Fibroblast of peridontal ligament (primary cell): ENCODE measurements at regions not wholly inside any gene's neighbourhood (a gene's known extent, or its start where the extent isn't known, plus 50 kb on each side); places are given as distances from the start of the nearest gene placed in this dataset.
"Not testable (repeated sequence)": the region's sequence is repeated elsewhere in the genome, so short reads cannot be mapped to it uniquely, and the experiment has no call there.

Source experiments
- DNase-seq: peaks from one replicate; pipeline ENCODE4 v3.0.0-alpha.2; 2010; ENCODE audit errors: extremely low read depth

- peak; percentile 12 for DNase-seq
Measured at GRCh38 chr2:147017951-147018645, 826.7 kb upstream of the ACVR2A start.

- DNase-seq = no peak
Measured at GRCh38 chr2:147016181-147016580, 828.6 kb upstream of the ACVR2A start.

GRCh38 chr2:147015591-147015990 lies 829.2 kb upstream of the ACVR2A start:
- DNase-seq = no peak

- DNase-seq = no peak
Measured at GRCh38 chr2:147013696-147014392, 831.0 kb upstream of the ACVR2A start.

GRCh38 chr2:147008481-147008880 lies 836.3 kb upstream of the ACVR2A start:
- no peak for DNase-seq

GRCh38 chr2:147006736-147007141 lies 838.1 kb upstream of the ACVR2A start:
- DNase-seq = peak; percentile 63

- no peak for DNase-seq
Measured at GRCh38 chr2:147003081-147003480, 841.7 kb upstream of the ACVR2A start.

GRCh38 chr2:147002256-147002655 lies 842.6 kb upstream of the ACVR2A start:
- no peak for DNase-seq

- no peak for DNase-seq
Measured at GRCh38 chr2:147001061-147001460, 843.8 kb upstream of the ACVR2A start.

- not testable (repeated sequence) for DNase-seq
Measured at GRCh38 chr2:147000151-147000550, 844.7 kb upstream of the ACVR2A start.

- no peak for DNase-seq
Measured at GRCh38 chr2:146997945-146998344, 846.9 kb upstream of the ACVR2A start.

- DNase-seq = no peak
Measured at GRCh38 chr2:146997488-146997887, 847.3 kb upstream of the ACVR2A start.

- no peak for DNase-seq
Measured at GRCh38 chr2:146994246-146994645, 850.6 kb upstream of the ACVR2A start.

- DNase-seq = no peak
Measured at GRCh38 chr2:146992466-146992865, 852.4 kb upstream of the ACVR2A start.

GRCh38 chr2:146992057-146992456 lies 852.8 kb upstream of the ACVR2A start:
- DNase-seq = peak; percentile 45

GRCh38 chr2:146990311-146991054 lies 854.3 kb upstream of the ACVR2A start:
- peak; percentile 80 for DNase-seq

GRCh38 chr2:146989741-146990140 lies 855.1 kb upstream of the ACVR2A start:
- DNase-seq = no peak

GRCh38 chr2:146987996-146988395 lies 856.8 kb upstream of the ACVR2A start:
- DNase-seq = no peak

- no peak for DNase-seq
Measured at GRCh38 chr2:146986161-146986560, 858.7 kb upstream of the ACVR2A start.

GRCh38 chr2:146985753-146986152 lies 859.1 kb upstream of the ACVR2A start:
- DNase-seq = no peak

- DNase-seq = no peak
Measured at GRCh38 chr2:146984014-146984413, 860.8 kb upstream of the ACVR2A start.

GRCh38 chr2:146982393-146982846 lies 862.4 kb upstream of the ACVR2A start:
- DNase-seq = peak; percentile 96

- DNase-seq = no peak
Measured at GRCh38 chr2:146981921-146982320, 862.9 kb upstream of the ACVR2A start.
